Mucosa of stomach (tissue), 1 donor: ENCODE measurements at regions not wholly inside any gene's neighbourhood (a gene's known extent, or its start where the extent isn't known, plus 50 kb on each side); places are given as distances from the start of the nearest gene placed in this dataset.

Source experiments
- H3K27me3 ChIP-seq: one replicate; pipeline ENCODE4 v1.7.0; 2013; ENCODE audit warnings: mild to moderate bottlenecking, low read length; ENCODE audit not compliant: control insufficient read depth, insufficient read depth
- H3K36me3 ChIP-seq: one replicate; pipeline ENCODE4 v1.7.0; 2013; ENCODE audit warnings: low read length; ENCODE audit not compliant: control insufficient read depth, insufficient read depth
- H3K4me1 ChIP-seq: one replicate; pipeline ENCODE4 v1.7.0; 2013; ENCODE audit warnings: mild to moderate bottlenecking, low read length; ENCODE audit not compliant: control insufficient read depth, insufficient read depth
- H3K4me3 ChIP-seq: one replicate; pipeline ENCODE4 v1.7.0; 2013; ENCODE audit warnings: low read length
- H3K9ac ChIP-seq: one replicate; pipeline ENCODE4 v1.7.0; 2013; ENCODE audit warnings: mild to moderate bottlenecking, low read length, moderate library complexity
- H3K9me3 ChIP-seq: one replicate; pipeline ENCODE4 v1.7.0; 2013; ENCODE audit warnings: mild to moderate bottlenecking, low read length, moderate library complexity; ENCODE audit not compliant: control insufficient read depth
- donor health status: Pancreatic carcinoma.

GRCh38 chrX:39158801-39159657 lies 357.8 kb downstream of the MID1IP1 start:
- Histone ChIP-seq H3K27me3 (no peaks in the 10 kb centered on the region), H3K4me1 (peaks cover 5% of the 10 kb centered on the region), H3K9me3 (no peaks in the 10 kb centered on the region), H3K36me3 (no peaks in the 10 kb centered on the region), H3K4me3 (no peak overlapping the region), H3K9ac (no peak overlapping the region)

- peaks cover 5% of the 10 kb centered on the region for H3K4me1 ChIP-seq
- H3K4me3 ChIP-seq, result no peak overlapping the region
- no peaks in the 10 kb centered on the region for H3K36me3 ChIP-seq
- no peaks in the 10 kb centered on the region for H3K9me3 ChIP-seq
- H3K9ac ChIP-seq, result no peak overlapping the region
- H3K27me3 ChIP-seq, result no peaks in the 10 kb centered on the region
Measured at GRCh38 chrX:39159921-39160507, 358.8 kb downstream of the MID1IP1 start.

DNA sequence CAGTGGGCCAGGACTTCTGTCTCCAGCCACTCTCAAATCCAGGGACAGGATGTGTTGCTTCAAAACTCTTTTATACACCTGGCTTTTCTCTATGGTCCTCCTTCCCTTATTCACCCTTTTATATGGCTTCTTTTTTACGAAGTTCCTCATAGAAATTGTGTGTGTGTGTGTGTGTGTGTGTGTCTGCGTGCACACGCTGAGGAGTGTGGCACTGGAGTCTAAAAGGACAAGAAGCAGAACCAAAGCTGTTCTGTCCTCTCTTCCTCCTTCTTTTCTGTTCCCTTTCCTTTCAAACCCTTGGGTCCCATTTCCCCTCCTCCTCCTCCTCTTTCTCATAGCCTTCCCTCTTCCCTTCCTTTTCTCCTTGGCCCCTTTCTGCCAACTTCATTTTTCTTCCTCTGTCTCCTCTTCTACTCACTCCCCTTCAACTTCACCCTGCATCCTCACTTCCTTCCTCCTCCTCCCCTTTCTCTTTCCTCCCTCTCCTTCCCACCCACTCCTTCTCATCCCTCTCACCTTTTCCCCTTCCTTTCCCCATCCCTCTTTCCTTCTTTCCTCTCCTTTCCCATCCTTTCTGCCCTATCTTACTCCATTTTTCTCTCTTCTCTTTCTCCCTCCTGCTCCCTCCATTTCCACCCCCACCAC lies 360.5 kb downstream of the MID1IP1 start:
- H3K27me3 ChIP-seq, result no peaks in the 10 kb centered on the region
- peaks cover 5% of the 10 kb centered on the region for H3K4me1 ChIP-seq
- no peaks in the 10 kb centered on the region for H3K36me3 ChIP-seq
- H3K9me3 ChIP-seq, result no peaks in the 10 kb centered on the region
- no peak overlapping the region for H3K4me3 ChIP-seq
- no peak overlapping the region for H3K9ac ChIP-seq

DNA sequence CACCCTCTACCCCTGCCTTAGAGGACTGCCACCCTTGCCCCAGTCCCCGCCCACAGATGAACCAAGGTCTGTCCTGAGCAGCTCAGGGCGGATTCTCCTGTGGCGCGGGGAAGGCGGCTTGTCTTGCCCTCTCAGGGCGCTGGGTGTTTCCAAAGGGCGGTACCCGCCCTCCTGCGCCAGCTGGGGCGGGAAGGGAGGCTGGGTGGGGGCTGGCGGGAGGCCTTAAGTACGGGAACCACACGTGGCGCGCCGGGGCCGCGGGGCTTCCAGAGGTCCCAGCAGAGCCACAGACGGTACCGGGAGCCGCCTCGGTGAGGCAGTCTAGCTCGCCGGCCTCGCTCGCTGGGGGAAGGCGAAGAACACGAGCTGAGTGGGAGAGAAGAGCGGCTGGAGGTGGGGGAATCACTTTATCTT lies 361.1 kb downstream of the MID1IP1 start:
- Histone ChIP-seq H3K4me1 (peaks cover 5% of the 10 kb centered on the region), H3K4me3 (no peak overlapping the region), H3K9me3 (no peaks in the 10 kb centered on the region), H3K36me3 (no peaks in the 10 kb centered on the region), H3K27me3 (no peaks in the 10 kb centered on the region), H3K9ac (no peak overlapping the region)

DNA sequence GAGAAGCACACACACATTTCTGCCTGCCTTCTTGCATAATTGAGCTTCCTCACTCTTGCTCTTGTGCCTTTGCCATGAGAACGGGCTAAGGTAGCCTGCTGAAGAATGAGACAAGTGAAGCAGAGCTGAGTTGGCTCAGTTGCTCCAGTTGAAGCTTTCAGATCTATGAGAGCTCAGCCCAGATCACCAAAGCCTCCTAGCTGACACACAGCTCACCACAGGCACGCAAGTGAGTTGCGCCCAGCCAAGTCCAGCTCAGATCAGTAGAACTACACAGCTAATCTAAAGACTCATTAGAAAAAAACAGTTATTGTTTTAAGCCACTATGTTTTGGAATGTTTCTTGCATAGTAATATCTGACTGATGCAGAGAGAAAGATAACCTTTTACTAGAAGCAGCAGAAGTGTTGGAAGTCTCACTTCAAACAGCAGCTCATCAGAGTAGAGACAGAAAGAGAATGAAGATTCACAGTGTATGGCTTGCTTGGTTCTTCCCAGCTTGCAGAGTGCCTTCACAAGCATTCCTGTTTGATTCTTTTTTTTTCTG lies 362.4 kb downstream of the MID1IP1 start:
- Histone ChIP-seq H3K27me3 (no peaks in the 10 kb centered on the region), H3K36me3 (no peaks in the 10 kb centered on the region), H3K9me3 (no peaks in the 10 kb centered on the region), H3K4me3 (no peak overlapping the region), H3K9ac (no peak overlapping the region), H3K4me1 (peaks cover 5% of the 10 kb centered on the region)

- no peaks in the 10 kb centered on the region for H3K27me3 ChIP-seq
- no peak overlapping the region for H3K4me3 ChIP-seq
- H3K36me3 ChIP-seq, result no peaks in the 10 kb centered on the region
- H3K9me3 ChIP-seq, result no peaks in the 10 kb centered on the region
- H3K9ac ChIP-seq, result no peak overlapping the region
- H3K4me1 ChIP-seq, result peaks cover 5% of the 10 kb centered on the region
Measured at GRCh38 chrX:39164212-39164611, 363.0 kb downstream of the MID1IP1 start.

DNA sequence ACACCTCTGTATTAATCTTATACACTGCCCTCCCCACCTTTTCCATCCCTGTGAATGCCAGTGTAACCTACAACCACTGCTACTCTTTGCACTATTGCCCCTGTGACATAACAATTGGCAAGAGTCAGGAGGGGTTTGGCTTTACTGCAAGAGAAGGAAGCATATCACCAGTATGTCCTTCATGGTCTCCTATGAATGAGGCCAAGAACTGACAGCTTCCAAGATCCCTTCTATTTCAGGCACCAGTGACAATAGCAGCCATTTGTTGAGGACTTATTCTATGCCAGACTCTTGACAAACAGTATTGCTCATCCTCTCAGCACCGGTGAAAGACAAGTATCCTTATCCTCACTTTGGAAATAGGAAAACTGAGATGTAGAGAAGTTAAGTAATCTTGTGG lies 363.9 kb downstream of the MID1IP1 start:
- Histone ChIP-seq H3K9me3 (no peaks in the 10 kb centered on the region), H3K4me1 (peaks cover 5% of the 10 kb centered on the region), H3K27me3 (no peaks in the 10 kb centered on the region), H3K36me3 (no peaks in the 10 kb centered on the region), H3K4me3 (no peak overlapping the region), H3K9ac (no peak overlapping the region)

GRCh38 chrX:39165773-39166172 lies 364.5 kb downstream of the MID1IP1 start:
- H3K4me3 ChIP-seq, result no peak overlapping the region
- peaks cover 5% of the 10 kb centered on the region for H3K4me1 ChIP-seq
- H3K36me3 ChIP-seq, result no peaks in the 10 kb centered on the region
- H3K9ac ChIP-seq, result no peak overlapping the region
- H3K27me3 ChIP-seq, result no peaks in the 10 kb centered on the region
- no peaks in the 10 kb centered on the region for H3K9me3 ChIP-seq

DNA sequence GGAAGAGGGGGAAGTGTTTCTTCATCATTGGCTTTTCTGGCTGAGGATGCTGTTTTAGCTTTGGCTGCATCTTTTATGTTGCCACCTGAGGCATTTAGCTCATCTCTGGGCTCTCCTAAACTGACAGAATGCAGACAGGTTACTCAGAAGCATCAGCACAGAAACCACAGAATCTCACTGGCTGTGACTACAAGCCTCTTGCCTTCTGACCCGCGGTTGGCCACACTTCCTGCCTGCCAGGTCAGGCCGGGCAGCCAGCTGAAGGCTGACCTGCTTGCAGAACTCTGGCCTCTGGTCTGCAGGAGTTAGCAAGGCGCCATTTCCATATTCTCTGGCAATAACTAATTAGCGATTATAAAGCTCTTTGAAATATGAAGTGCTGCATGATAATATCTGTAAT lies 366.5 kb downstream of the MID1IP1 start:
- Histone ChIP-seq H3K4me3 (no peak overlapping the region), H3K9ac (no peak overlapping the region), H3K4me1 (no peaks in the 10 kb centered on the region), H3K9me3 (no peaks in the 10 kb centered on the region), H3K27me3 (no peaks in the 10 kb centered on the region), H3K36me3 (no peaks in the 10 kb centered on the region)

GRCh38 chrX:39168609-39169008 lies 367.4 kb downstream of the MID1IP1 start:
- Histone ChIP-seq H3K36me3 (no peaks in the 10 kb centered on the region), H3K9ac (no peak overlapping the region), H3K4me3 (no peak overlapping the region), H3K9me3 (no peaks in the 10 kb centered on the region), H3K27me3 (no peaks in the 10 kb centered on the region), H3K4me1 (no peaks in the 10 kb centered on the region)

DNA sequence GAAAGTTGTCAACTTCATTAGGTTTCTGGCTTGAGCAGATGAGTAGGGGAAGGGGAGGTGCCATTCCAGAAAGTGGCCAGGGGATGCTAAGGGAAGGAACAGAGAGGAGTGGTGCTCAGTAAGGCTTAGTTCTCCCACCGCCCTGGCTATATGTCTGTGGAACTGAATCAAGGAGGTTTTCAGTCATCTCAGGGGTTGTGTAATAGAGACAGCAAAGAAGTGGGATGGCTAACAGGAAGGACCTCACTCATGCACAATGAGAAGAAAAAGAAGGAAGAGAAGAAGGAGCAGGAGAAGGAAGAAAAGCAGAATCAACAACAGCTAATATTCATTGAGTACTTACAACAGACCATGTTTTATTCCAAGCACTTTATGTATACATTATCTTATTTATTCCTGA lies 368.7 kb downstream of the MID1IP1 start:
- Histone ChIP-seq H3K4me3 (no peak overlapping the region), H3K36me3 (no peaks in the 10 kb centered on the region), H3K27me3 (no peaks in the 10 kb centered on the region), H3K9me3 (no peaks in the 10 kb centered on the region), H3K4me1 (peaks cover 6% of the 10 kb centered on the region), H3K9ac (no peak overlapping the region)

DNA sequence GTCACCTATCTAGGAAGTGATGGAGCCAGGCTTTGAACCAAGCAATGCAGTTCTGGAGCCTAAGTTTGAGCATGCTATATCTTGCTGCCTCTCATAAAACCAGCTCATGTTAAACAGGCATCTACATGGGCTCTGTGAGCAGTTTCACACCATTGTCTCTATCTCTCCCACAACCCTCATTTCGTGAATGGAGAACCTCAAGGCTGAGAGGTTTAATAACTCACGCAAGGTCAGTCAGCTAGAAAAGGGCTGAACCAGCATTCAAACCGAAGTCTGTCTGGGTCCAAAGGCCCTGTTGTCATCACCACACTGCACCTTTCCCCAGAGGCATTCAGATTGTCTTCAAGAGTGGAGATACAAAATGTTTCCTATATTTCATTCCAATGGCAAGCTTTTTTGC lies 369.2 kb downstream of the MID1IP1 start:
- Histone ChIP-seq H3K27me3 (no peaks in the 10 kb centered on the region), H3K9ac (no peak overlapping the region), H3K36me3 (no peaks in the 10 kb centered on the region), H3K9me3 (no peaks in the 10 kb centered on the region), H3K4me3 (no peak overlapping the region), H3K4me1 (peaks cover 11% of the 10 kb centered on the region)
